ENCODE measurements at regions not wholly inside any gene's neighbourhood (a gene's known extent, or its start where the extent isn't known, plus 50 kb on each side); places are given as distances from the start of the nearest gene placed in this dataset.

DNA sequence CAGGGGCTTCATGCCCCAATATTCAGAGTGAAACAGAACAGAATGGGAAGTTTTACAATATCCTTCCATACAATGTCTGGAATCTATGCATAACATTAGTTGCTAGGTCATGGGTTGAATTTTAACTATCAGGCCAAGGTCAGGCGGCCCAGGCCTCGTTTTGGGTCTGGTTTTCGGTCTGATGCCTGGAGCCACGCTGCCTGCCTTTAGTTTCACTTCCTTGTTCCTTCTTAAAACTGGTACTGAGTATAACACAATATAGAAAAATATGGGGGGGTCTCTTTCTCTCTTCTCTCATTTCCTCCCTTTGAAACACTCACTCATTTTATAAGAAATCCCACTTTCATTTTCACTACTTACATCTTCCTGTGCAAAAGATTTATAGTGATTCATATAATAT, 1243.8 kb downstream of the CDY2B start:
- Histone ChIP-seq H3K4me3 (no peak overlapping the region), H3K4me1 (no peaks in the 10 kb centered on the region), H3K27ac (no peak overlapping the region), H3K36me3 (ENCODE audit: low read depth, missing control alignments) (no peaks in the 10 kb centered on the region), H3K9me3 (no peaks in the 10 kb centered on the region), H3K27me3 (no peaks in the 10 kb centered on the region)
- intact Hi-C loops (cut with DNase I; ENCODE audit: low total_unique reads), result no loop called here
- 66 to 88% methylated on average over 4 of the region's 4 CpGs for WGBS, 2 donors
- DNase-seq, result no peak
- TF ChIP-seq POLR2A (IDR thresholded peaks at IDR 0.05) (no peak), CTCF (IDR thresholded peaks at IDR 0.05) (no peak)

GRCh38 chrY:16629146-16629545, 1250.9 kb downstream of the CDY2B start:
- Histone ChIP-seq H3K4me3 (no peak overlapping the region), H3K36me3 (ENCODE audit: low read depth, missing control alignments) (no peaks in the 10 kb centered on the region), H3K4me1 (no peaks in the 10 kb centered on the region), H3K27me3 (no peaks in the 10 kb centered on the region), H3K27ac (no peak overlapping the region), H3K9me3 (no peaks in the 10 kb centered on the region)
- DNase-seq, result no peak
- 55 to 80% methylated on average over 1 of the region's 1 CpG for WGBS, 2 donors
- TF ChIP-seq CTCF (IDR thresholded peaks at IDR 0.05) (no peak), POLR2A (IDR thresholded peaks at IDR 0.05) (no peak)
- intact Hi-C loops (cut with DNase I; ENCODE audit: low total_unique reads), result no loop called here

DNA sequence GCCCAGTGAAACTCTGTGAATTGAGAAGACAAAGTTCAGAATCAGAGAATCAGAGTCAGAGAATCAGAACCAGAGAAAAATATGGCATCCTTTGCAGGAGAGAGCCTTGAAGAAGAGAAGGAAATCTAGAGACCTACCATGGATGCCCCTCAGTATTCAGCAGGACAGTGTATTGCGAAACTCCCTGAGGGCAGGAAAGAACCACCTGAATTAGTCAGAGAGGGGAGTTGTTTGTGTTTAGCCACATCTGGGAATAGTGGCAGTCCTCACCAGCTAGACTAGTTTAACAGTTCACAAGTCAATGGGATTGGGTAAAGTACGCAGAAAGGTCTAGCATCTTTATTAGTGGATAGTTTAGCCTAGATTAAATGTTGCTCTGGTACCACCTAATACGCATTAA, 1252.9 kb downstream of the CDY2B start:
- Histone ChIP-seq H3K36me3 (ENCODE audit: low read depth, missing control alignments) (no peaks in the 10 kb centered on the region), H3K27ac (no peak overlapping the region), H3K4me3 (no peak overlapping the region), H3K4me1 (no peaks in the 10 kb centered on the region), H3K27me3 (no peaks in the 10 kb centered on the region), H3K9me3 (no peaks in the 10 kb centered on the region)
- intact Hi-C loops (cut with DNase I; ENCODE audit: low total_unique reads), result no loop called here
- TF ChIP-seq CTCF (IDR thresholded peaks at IDR 0.05) (no peak), POLR2A (IDR thresholded peaks at IDR 0.05) (no peak)
- WGBS, 2 donors, result 83 to 95% methylated on average over 3 of the region's 3 CpGs
- DNase-seq, result no peak

DNA sequence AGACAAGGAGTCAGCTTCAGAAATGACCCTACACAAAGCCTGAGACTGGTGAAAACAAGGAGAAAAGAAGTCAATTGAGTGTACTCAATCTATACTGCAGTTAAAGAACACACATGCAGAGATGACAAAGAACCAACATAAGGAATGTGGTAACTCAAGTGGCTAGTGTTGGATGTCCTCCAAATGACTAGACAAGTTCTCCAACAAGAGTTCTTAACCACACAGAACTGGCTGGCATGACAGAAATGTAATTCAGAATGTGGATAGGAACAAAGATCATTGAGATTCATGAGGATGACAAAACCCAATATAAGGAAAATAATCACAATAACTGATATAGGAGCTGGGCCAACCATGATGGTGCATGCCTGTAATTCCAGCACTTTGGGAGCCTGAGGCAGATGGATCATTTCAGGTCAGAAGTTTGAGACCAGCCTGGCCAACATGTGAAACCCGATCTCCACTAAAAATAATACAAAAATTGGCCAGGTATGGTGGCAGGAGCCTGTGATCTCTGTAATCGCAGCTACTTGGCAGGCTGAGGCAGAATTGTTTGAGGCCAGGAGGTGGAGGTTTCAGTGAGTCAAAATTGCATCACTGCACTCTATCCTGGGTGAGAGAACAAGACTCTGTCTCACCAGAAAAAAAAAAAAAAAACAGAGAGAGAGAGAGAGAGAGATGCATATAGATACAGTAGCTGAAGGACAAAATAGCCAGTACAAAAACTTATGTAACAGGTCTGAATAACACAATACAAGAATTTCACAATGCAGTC, 1263.6 kb downstream of the CDY2B start:
- intact Hi-C loops (cut with DNase I; ENCODE audit: low total_unique reads), result no loop called here
- DNase-seq, result no peak
- TF ChIP-seq CTCF (IDR thresholded peaks at IDR 0.05) (no peak), POLR2A (IDR thresholded peaks at IDR 0.05) (no peak)

DNA sequence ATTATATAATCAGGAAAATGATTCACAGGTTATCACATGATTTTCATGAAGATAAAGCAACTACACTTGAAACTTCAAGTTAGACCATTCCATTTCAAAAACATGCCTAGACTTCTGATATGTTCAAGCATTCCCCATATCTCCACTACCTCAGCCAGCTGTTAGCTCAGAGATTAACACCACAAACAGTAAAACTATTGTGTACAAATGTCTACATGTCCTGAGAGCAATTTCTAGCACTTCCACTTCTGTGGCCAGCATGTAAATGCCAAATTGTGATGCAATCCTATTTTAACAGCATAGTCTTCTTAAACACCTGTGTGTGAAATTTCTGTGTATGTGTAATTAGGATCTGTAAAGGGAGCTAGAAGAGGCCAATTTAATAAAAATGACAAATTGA, 1271.3 kb downstream of the CDY2B start:
- H3K27ac ChIP-seq, result no peak overlapping the region
- no peaks in the 10 kb centered on the region for H3K27me3 ChIP-seq
- no peaks in the 10 kb centered on the region for H3K9me3 ChIP-seq
- no peaks in the 10 kb centered on the region for H3K4me1 ChIP-seq
- no peaks in the 10 kb centered on the region for H3K36me3 ChIP-seq (ENCODE audit: low read depth, missing control alignments)
- H3K4me3 ChIP-seq, result no peak overlapping the region
- no peak for TF ChIP-seq CTCF (IDR thresholded peaks at IDR 0.05)
- no peak for TF ChIP-seq POLR2A (IDR thresholded peaks at IDR 0.05)
- DNase-seq, result no peak
- intact Hi-C loops (cut with DNase I; ENCODE audit: low total_unique reads), result no loop called here

More for the DNA sequence above, 1263.6 kb downstream of the CDY2B start:
- H3K4me1 ChIP-seq, result no peaks in the 10 kb centered on the region
- no peaks in the 10 kb centered on the region for H3K36me3 ChIP-seq (ENCODE audit: low read depth, missing control alignments)
- H3K27ac ChIP-seq, result no peak overlapping the region
- no peak overlapping the region for H3K4me3 ChIP-seq
- H3K27me3 ChIP-seq, result no peaks in the 10 kb centered on the region
- H3K9me3 ChIP-seq, result no peaks in the 10 kb centered on the region
- WGBS, 2 donors, result 87 to 91% methylated on average over 2 of the region's 2 CpGs

Measured in testis (tissue), 2 donors.